H1 (cell line): ENCODE measurements at regions not wholly inside any gene's neighbourhood (a gene's known extent, or its start where the extent isn't known, plus 50 kb on each side); places are given as distances from the start of the nearest gene placed in this dataset.

Experiments used
- CTCF ChIA-PET: fragments of 300-600 bp; sonication (Branson Sonifier 250); formaldehyde crosslinking; loops from one replicate; lab custom pipeline; 2021; ENCODE audit not compliant: partially characterized antibody; lab: Charles Lee
- POLR2A ChIA-PET: fragments of 300-600 bp; sonication (Branson Sonifier 250); formaldehyde crosslinking; loops from one replicate; lab custom pipeline; 2021; ENCODE audit warnings: inconsistent platforms; ENCODE audit not compliant: partially characterized antibody; lab: Charles Lee
- DNase-seq, 2 experiments: peaks; one replicate each; pipeline versions ENCODE4 v3.0.0 to v3.0.0-alpha.2; 2010 to 2022; ENCODE audit warnings: low spot score in 2 of 2, low read depth in 1 of 2, mixed read lengths in 1 of 2
- FAIRE-seq: peaks from 2 replicates; lab custom pipeline; 2011; peaks lifted over from hg19 to GRCh38; lab: Jason Lieb, UNC
- H2AFZ ChIP-seq: 2 replicates; pipeline ENCODE4 v1.8.1; 2012; ENCODE audit warnings: low read length, inconsistent platforms
- H2AK5ac ChIP-seq: 2 replicates; pipeline ENCODE4 v1.6.1; 2013; ENCODE audit warnings: low read depth, low read length
- H2BK120ac ChIP-seq: replicated peaks from 2 replicates; pipeline ENCODE3; 2013; ENCODE audit warnings: low read depth, low read length, inconsistent platforms
- H2BK12ac ChIP-seq: 2 replicates; pipeline ENCODE4 v1.6.1; 2013; ENCODE audit warnings: low read depth, low read length
- H2BK15ac ChIP-seq: 2 replicates; pipeline ENCODE4 v1.6.1; 2013; ENCODE audit warnings: low read length
- H2BK20ac ChIP-seq: 2 replicates; pipeline ENCODE4 v1.6.1; 2013; ENCODE audit warnings: low read length
- H2BK5ac ChIP-seq: 2 replicates; pipeline ENCODE4 v1.6.1; 2013; ENCODE audit warnings: low read depth, low read length
- H3K14ac ChIP-seq: 2 replicates; pipeline ENCODE4 v1.6.1; 2013; ENCODE audit warnings: inconsistent platforms; ENCODE audit not compliant: insufficient read length
- H3K18ac ChIP-seq: 2 replicates; pipeline ENCODE4 v1.6.1; 2013; ENCODE audit warnings: low read length; ENCODE audit errors: extremely low read depth
- H3K23ac ChIP-seq: 2 replicates; pipeline ENCODE4 v1.6.1; 2013; ENCODE audit warnings: inconsistent platforms; ENCODE audit not compliant: insufficient read length
- H3K23me2 ChIP-seq: 2 replicates; pipeline ENCODE4 v1.6.1; 2013; ENCODE audit warnings: low read depth, low read length
- H3K27ac ChIP-seq: 2 replicates; pipeline ENCODE4 v1.6.1; 2011; ENCODE audit warnings: low read depth, low read length, inconsistent platforms
- H3K27me3 ChIP-seq, 4 experiments: replicated peaks in 1 of 4; 1 replicate in 1 of 4; 2 replicates in 3 of 4; pipeline versions ENCODE4 v1.6.1 to v1.8.1; 2011 to 2013; ENCODE audit warnings: low read length in 3 of 4, mild to moderate bottlenecking in 3 of 4, inconsistent platforms in 2 of 4, mixed read lengths in 2 of 4, moderate library complexity in 1 of 4; ENCODE audit not compliant: control insufficient read depth in 3 of 4, insufficient read depth in 3 of 4; ENCODE audit errors: extremely low read depth in 1 of 4
- H3K36me3 ChIP-seq, 4 experiments: 2 replicates each; pipeline versions ENCODE4 v1.6.1 to v1.8.1; 2011 to 2013; ENCODE audit warnings: mild to moderate bottlenecking in 4 of 4, low read length in 3 of 4, moderate library complexity in 2 of 4, control low read depth in 1 of 4, inconsistent platforms in 1 of 4; ENCODE audit not compliant: insufficient read depth in 4 of 4, control insufficient read depth in 2 of 4
- H3K4ac ChIP-seq: replicated peaks from 2 replicates; pipeline ENCODE3; 2013; ENCODE audit warnings: low read length, low read depth, mixed read lengths, inconsistent platforms; ENCODE audit not compliant: insufficient read length
- H3K4me1 ChIP-seq, 4 experiments: replicated peaks in 1 of 4; 1 replicate in 1 of 4; 2 replicates in 3 of 4; pipeline versions ENCODE4 v1.6.1 to v1.8.1; 2011 to 2013; ENCODE audit warnings: low read length in 3 of 4, inconsistent platforms in 2 of 4, mixed read lengths in 1 of 4; ENCODE audit not compliant: insufficient read depth in 4 of 4, control insufficient read depth in 3 of 4
- H3K4me2 ChIP-seq, 2 experiments: 2 replicates each; pipeline versions ENCODE4 v1.6.1 to v1.8.1; 2011 to 2013; ENCODE audit warnings: low read depth in 2 of 2, low read length in 2 of 2, control low read depth in 1 of 2, inconsistent platforms in 1 of 2, mild to moderate bottlenecking in 1 of 2; ENCODE audit not compliant: insufficient read depth in 1 of 2
- H3K4me3 ChIP-seq, 4 experiments: fragments of 200-600, 300-600 bp in 1 of 4; sonication (generic), shearing (Covaris generic), sonication (Bioruptor Twin) in 1 of 4; 2 replicates each; pipeline versions ENCODE4 v1.5.1 to v1.8.1; 2011 to 2016; ENCODE audit warnings: low read length in 4 of 4, low read depth in 3 of 4, control low read depth in 2 of 4, inconsistent platforms in 2 of 4, mild to moderate bottlenecking in 2 of 4, mixed read lengths in 1 of 4, moderate library complexity in 1 of 4; ENCODE audit not compliant: insufficient read depth in 2 of 4; ENCODE audit errors: extremely low read depth in 1 of 4
- H3K56ac ChIP-seq: replicated peaks from 2 replicates; pipeline ENCODE3; 2013; ENCODE audit warnings: low read depth, mild to moderate bottlenecking, mixed read lengths, low read length, inconsistent platforms; ENCODE audit not compliant: insufficient read length
- H3K79me1 ChIP-seq: 2 replicates; pipeline ENCODE4 v1.6.1; 2013; ENCODE audit warnings: low read depth, low read length, control low read depth
- H3K79me2 ChIP-seq, 2 experiments: 2 replicates each; pipeline versions ENCODE4 v1.6.1 to v1.8.1; 2012 to 2013; ENCODE audit warnings: low read length in 2 of 2, mild to moderate bottlenecking in 2 of 2, inconsistent platforms in 1 of 2; ENCODE audit not compliant: insufficient read depth in 2 of 2, control insufficient read depth in 1 of 2
- H3K9ac ChIP-seq, 4 experiments: replicated peaks in 1 of 4; 1 replicate in 1 of 4; 2 replicates in 3 of 4; pipeline versions ENCODE4 v1.6.1 to v1.8.1; 2011 to 2013; ENCODE audit warnings: low read depth in 3 of 4, low read length in 3 of 4, control low read depth in 2 of 4, mild to moderate bottlenecking in 2 of 4, moderate library complexity in 2 of 4, inconsistent platforms in 1 of 4; ENCODE audit errors: extremely low read depth in 1 of 4
- H3K9me3 ChIP-seq, 2 experiments: 2 replicates each; pipeline versions ENCODE4 v1.6.1 to v1.8.1; 2012 to 2013; ENCODE audit warnings: mild to moderate bottlenecking in 2 of 2, moderate library complexity in 2 of 2, control low read depth in 1 of 2, inconsistent platforms in 1 of 2, low read depth in 1 of 2, low read length in 1 of 2, mixed read lengths in 1 of 2; ENCODE audit not compliant: insufficient read depth in 2 of 2
- H4K20me1 ChIP-seq, 2 experiments: replicated peaks in 1 of 2; 2 replicates each; pipeline versions ENCODE3 to v1.8.1; 2011 to 2013; ENCODE audit warnings: inconsistent platforms in 2 of 2, low read length in 2 of 2, mild to moderate bottlenecking in 1 of 2; ENCODE audit not compliant: insufficient read depth in 2 of 2, control insufficient read depth in 1 of 2
- H4K5ac ChIP-seq: 2 replicates; pipeline ENCODE4 v1.6.1; 2013; ENCODE audit warnings: low read length, low read depth, mixed read lengths, inconsistent platforms; ENCODE audit not compliant: insufficient read length
- H4K8ac ChIP-seq: 2 replicates; pipeline ENCODE4 v1.8.0; 2013; ENCODE audit warnings: mild to moderate bottlenecking, moderate library complexity, low read length, inconsistent platforms; ENCODE audit not compliant: insufficient read depth; ENCODE audit errors: extremely low read depth
- H4K91ac ChIP-seq: replicated peaks from 2 replicates; pipeline ENCODE3; 2013; ENCODE audit warnings: low read length, mixed read lengths, inconsistent platforms; ENCODE audit not compliant: insufficient read length
- EGR1 ChIP-seq: IDR thresholded peaks from 2 replicates; pipeline ENCODE4 v1.6.1; 2011; ENCODE audit warnings: low read depth, low read length, borderline replicate concordance
- EP300 ChIP-seq, 2 experiments: IDR thresholded peaks; 1 replicate in 1 of 2; 2 replicates in 1 of 2; pipeline ENCODE4 v1.6.1; 2011 to 2012; ENCODE audit warnings: low read depth in 2 of 2, low read length in 2 of 2, mild to moderate bottlenecking in 2 of 2, borderline replicate concordance in 1 of 2, inconsistent platforms in 1 of 2, moderate library complexity in 1 of 2
- EZH2 ChIP-seq: fragments of 200-600 bp; sonication (generic); IDR thresholded peaks from 2 replicates; pipeline ENCODE4 v1.7.1; 2012; ENCODE audit warnings: low read depth, mild to moderate bottlenecking, moderate library complexity, low read length, inconsistent platforms; ENCODE audit not compliant: severe bottlenecking
- JUN ChIP-seq: IDR thresholded peaks from 2 replicates; pipeline ENCODE4 v1.6.1; 2011; ENCODE audit warnings: low read depth, mild to moderate bottlenecking, improper control_type of control experiment, low read length
- KDM5A ChIP-seq: fragments of 200-600 bp; IDR thresholded peaks from 2 replicates; pipeline ENCODE4 v1.7.1; 2012; ENCODE audit warnings: mild to moderate bottlenecking, low read length, inconsistent platforms, mixed read lengths
- POLR2AphosphoS5 ChIP-seq: IDR thresholded peaks from 2 replicates; pipeline ENCODE4 v1.6.1; 2011; ENCODE audit warnings: low read depth, low read length
- SUZ12 ChIP-seq: fragments of 200-600 bp; sonication (generic); IDR thresholded peaks from 2 replicates; pipeline ENCODE4 v1.6.1; 2012; ENCODE audit warnings: mild to moderate bottlenecking, inconsistent platforms, low read length, moderate library complexity, mixed read lengths
- WGBS, 2 experiments: shearing (Covaris generic) in 1 of 2; methylation state at CpG; one replicate each; pipeline versions ENCODE4 v1.1.6 to v1.1.7; 2013 to 2015; ENCODE audit warnings: low lambda C conversion rate in 2 of 2, mixed read lengths in 2 of 2, inconsistent platforms in 1 of 2, low coverage in 1 of 2, missing lambda C conversion rate in 1 of 2; ENCODE audit not compliant: insufficient replicate concordance in 2 of 2, insufficient coverage in 1 of 2, insufficient read length in 1 of 2; ENCODE audit errors: extremely low coverage in 1 of 2, missing lambda C conversion rate in 1 of 2; 5-methylcytosine and 5-hydroxymethylcytosine counted together
- TF ChIP-seq, protein P1 (sequence below): IDR thresholded peaks from 2 replicates; pipeline ENCODE4 v1.6.1; 2011; ENCODE audit warnings: low read depth, mild to moderate bottlenecking, low read length; ENCODE audit not compliant: insufficient read depth

GRCh38 chr6:10031617-10032016, 383.3 kb downstream of the TFAP2A start:
- no peaks in the 10 kb centered on the region for H3K27me3 ChIP-seq
- no peak overlapping the region for H3K9ac ChIP-seq
- no peaks in the 10 kb centered on the region for H3K79me1 ChIP-seq
- no peak overlapping the region for H3K27ac ChIP-seq
- no peak overlapping the region for H2BK15ac ChIP-seq
- no peak overlapping the region for H3K18ac ChIP-seq
- H3K4me1 ChIP-seq = peaks cover 0 to 3% (median 0%) of the 10 kb centered on the region in 4 experiments; a peak in 4 of 7 replicates
- no peak overlapping the region for H2BK120ac ChIP-seq
- WGBS, 2 experiments = 88% methylated on average over 2 of the region's 2 CpGs; no CpG with 5 or more reads in 1 of the 2 experiments
- POLR2A ChIA-PET = no interaction called here
- no peak overlapping the region for H3K4ac ChIP-seq
- no peak overlapping the region for H4K5ac ChIP-seq
- H2BK12ac ChIP-seq = no peak overlapping the region
- no peak for FAIRE-seq
- no peaks in the 10 kb centered on the region for H4K20me1 ChIP-seq
- H2BK20ac ChIP-seq = no peak overlapping the region
- H3K23ac ChIP-seq = no peak overlapping the region
- no peak overlapping the region for H3K14ac ChIP-seq
- no peaks in the 10 kb centered on the region for H3K9me3 ChIP-seq
- no peak overlapping the region for H3K56ac ChIP-seq
- H3K4me2 ChIP-seq = no peak overlapping the region
- no peak overlapping the region for H2AFZ ChIP-seq
- H3K36me3 ChIP-seq = no peaks in the 10 kb centered on the region
- TF ChIP-seq SUZ12 = no peak
- no peak for TF ChIP-seq POLR2AphosphoS5
- no peak for TF ChIP-seq EZH2
- no peak for TF ChIP-seq EP300 (IDR thresholded peaks at IDR 0.05; ENCODE audit: borderline replicate concordance in 1 of 2, low read depth in 2 of 2, low read length in 2 of 2)
- no peak for TF ChIP-seq KDM5A
- TF ChIP-seq EGR1 = no peak
- TF ChIP-seq JUN = no peak
- TF ChIP-seq, protein P1, sequence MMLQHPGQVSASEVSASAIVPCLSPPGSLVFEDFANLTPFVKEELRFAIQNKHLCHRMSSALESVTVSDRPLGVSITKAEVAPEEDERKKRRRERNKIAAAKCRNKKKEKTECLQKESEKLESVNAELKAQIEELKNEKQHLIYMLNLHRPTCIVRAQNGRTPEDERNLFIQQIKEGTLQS = no peak
- H3K79me2 ChIP-seq = no peaks in the 10 kb centered on the region
- CTCF ChIA-PET = interaction anchor here (0.7 to 2.2 kb wide), 13 partner anchors 8 to 398 kb away, joined by 3 to 8 read pairs (median 3); no protein-coding TSS in a partner anchor
- no peaks in the 10 kb centered on the region for H3K23me2 ChIP-seq
- no peak for DNase-seq
- H2BK5ac ChIP-seq = no peak overlapping the region
- H4K8ac ChIP-seq = no peak overlapping the region
- H4K91ac ChIP-seq = no peak overlapping the region
- H3K4me3 ChIP-seq = no peak overlapping the region
- no peak overlapping the region for H2AK5ac ChIP-seq
